Middle frontal gyrus (tissue), 1 donor: ENCODE measurements at regions not wholly inside any gene's neighbourhood (a gene's known extent, or its start where the extent isn't known, plus 50 kb on each side); places are given as distances from the start of the nearest gene placed in this dataset.
"Not testable (repeated sequence)": the region's sequence is repeated elsewhere in the genome, so short reads cannot be mapped to it uniquely, and the experiment has no call there.

Experiments used
- DNase-seq: peaks from one replicate; pipeline ENCODE4 v3.0.0-alpha.2; 2015; ENCODE audit warnings: low spot score; ENCODE audit errors: extremely low spot score

GRCh38 chr11:43116071-43116470 lies 195.7 kb upstream of the API5 start:
- DNase-seq = no peak

GRCh38 chr11:43119275-43119970 lies 192.4 kb upstream of the API5 start:
- DNase-seq = no peak

GRCh38 chr11:43122546-43122945 lies 189.2 kb upstream of the API5 start:
- DNase-seq = no peak

GRCh38 chr11:43123443-43123842 lies 188.4 kb upstream of the API5 start:
- DNase-seq = no peak

GRCh38 chr11:43124272-43124935 lies 187.4 kb upstream of the API5 start:
- no peak for DNase-seq

- DNase-seq = no peak
These were observed 182.5 kb upstream of the API5 start for GRCh38 chr11:43129329-43129728.

- DNase-seq = peak; percentile 43
These were observed 181.2 kb upstream of the API5 start for GRCh38 chr11:43130616-43131015.

- no peak for DNase-seq
These were observed 175.7 kb upstream of the API5 start for GRCh38 chr11:43135966-43136534.

GRCh38 chr11:43138621-43139140 lies 173.1 kb upstream of the API5 start:
- DNase-seq = no peak

- no peak for DNase-seq
These were observed 166.1 kb upstream of the API5 start for GRCh38 chr11:43145653-43146052.

GRCh38 chr11:43150697-43151096 lies 161.1 kb upstream of the API5 start:
- DNase-seq = no peak

GRCh38 chr11:43164831-43165230 lies 147.0 kb upstream of the API5 start:
- no peak for DNase-seq

GRCh38 chr11:43165393-43165792 lies 146.4 kb upstream of the API5 start:
- DNase-seq = not testable (repeated sequence)

GRCh38 chr11:43168241-43168640 lies 143.6 kb upstream of the API5 start:
- DNase-seq = not testable (repeated sequence)

- no peak for DNase-seq
These were observed 139.3 kb upstream of the API5 start for GRCh38 chr11:43172477-43172876.

GRCh38 chr11:43177975-43178374 lies 133.8 kb upstream of the API5 start:
- no peak for DNase-seq

- DNase-seq = not testable (repeated sequence)
These were observed 117.3 kb upstream of the API5 start for GRCh38 chr11:43194459-43194858.

GRCh38 chr11:43197379-43197778 lies 114.4 kb upstream of the API5 start:
- no peak for DNase-seq

GRCh38 chr11:43200031-43200430 lies 111.8 kb upstream of the API5 start:
- no peak for DNase-seq

- DNase-seq = no peak
These were observed 99.5 kb upstream of the API5 start for GRCh38 chr11:43212279-43212678.

GRCh38 chr11:43214471-43214870 lies 97.3 kb upstream of the API5 start:
- DNase-seq = no peak

- DNase-seq = no peak
These were observed 93.9 kb upstream of the API5 start for GRCh38 chr11:43217849-43218248.

- DNase-seq = no peak
These were observed 89.6 kb upstream of the API5 start for GRCh38 chr11:43222215-43222614.
